Skin epidermis (tissue), 12 donors: ENCODE measurements at regions not wholly inside any gene's neighbourhood (a gene's known extent, or its start where the extent isn't known, plus 50 kb on each side); places are given as distances from the start of the nearest gene placed in this dataset.

ENCODE experiments used
- H3K27ac ChIP-seq, 21 experiments: fragments of 200-600 bp; sonication (generic) in 11 of 21; one replicate each; pipeline ENCODE4 v1.5.0; 2020; ENCODE audit warnings: mild to moderate bottlenecking in 3 of 21, inconsistent platforms in 2 of 21, moderate library complexity in 2 of 21
- H3K4me3 ChIP-seq, 7 experiments: fragments of 200-600 bp; sonication (generic) in 2 of 7; one replicate each; pipeline ENCODE4 v1.5.0; 2020; ENCODE audit warnings: inconsistent platforms in 2 of 7, mild to moderate bottlenecking in 2 of 7, moderate library complexity in 1 of 7

DNA sequence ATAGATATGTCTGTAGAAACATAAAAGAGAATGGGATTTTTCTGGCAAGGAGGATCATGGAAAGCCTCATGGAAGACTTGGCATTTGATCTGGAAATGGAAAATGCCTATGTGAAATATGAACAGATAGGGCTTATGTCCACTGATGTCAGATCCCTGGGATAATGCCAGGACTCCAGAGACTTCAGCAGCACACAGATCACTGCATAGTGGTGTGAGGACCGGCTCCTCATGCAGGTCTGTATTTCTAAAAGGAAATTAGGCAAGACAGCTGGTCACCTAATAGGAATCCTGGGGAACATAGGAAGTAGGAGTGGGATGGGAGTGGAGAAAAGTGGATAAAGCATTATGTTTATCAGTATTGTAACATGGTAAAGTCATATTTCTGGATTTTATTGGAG lies 56.8 kb upstream of the IPO9 start:
- Histone ChIP-seq H3K27ac (peak overlapping the region in 1 of 21 experiments; percentile 3), H3K4me3 (no peak overlapping the region)

DNA sequence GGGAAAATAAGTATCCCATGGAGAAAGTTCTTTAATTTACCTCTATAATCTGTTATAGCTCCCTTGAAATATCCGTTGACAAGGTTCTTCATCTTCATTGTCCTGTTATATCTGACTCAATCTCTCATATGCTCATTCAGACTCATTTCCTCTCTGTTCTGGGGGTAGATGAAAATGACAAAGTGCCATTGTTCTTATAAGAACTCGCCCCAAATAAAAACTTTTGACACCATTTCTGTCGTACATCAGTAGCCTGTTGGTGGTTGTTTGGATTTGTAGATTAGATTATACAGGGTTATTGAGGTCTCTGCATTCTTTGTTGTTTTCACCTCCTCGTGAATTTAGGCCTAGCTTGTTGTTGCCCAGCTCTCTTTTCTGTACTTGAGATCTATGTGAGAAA lies 55.2 kb upstream of the IPO9 start:
- peak overlapping the region in 6 of 21 experiments; percentile 10 to 67 (median 44) for H3K27ac ChIP-seq
- no peak overlapping the region for H3K4me3 ChIP-seq

GRCh38 chr1:201774224-201774982 lies 54.6 kb upstream of the IPO9 start:
- H3K27ac ChIP-seq, result peak overlapping the region in 6 of 21 experiments; percentile 10 to 67 (median 44)
- no peak overlapping the region for H3K4me3 ChIP-seq

- H3K4me3 ChIP-seq, result no peak overlapping the region
- peak overlapping the region in 4 of 21 experiments; percentile 14 to 48 (median 38) for H3K27ac ChIP-seq
Observed at GRCh38 chr1:201774983-201775344, 54.0 kb upstream of the IPO9 start.

DNA sequence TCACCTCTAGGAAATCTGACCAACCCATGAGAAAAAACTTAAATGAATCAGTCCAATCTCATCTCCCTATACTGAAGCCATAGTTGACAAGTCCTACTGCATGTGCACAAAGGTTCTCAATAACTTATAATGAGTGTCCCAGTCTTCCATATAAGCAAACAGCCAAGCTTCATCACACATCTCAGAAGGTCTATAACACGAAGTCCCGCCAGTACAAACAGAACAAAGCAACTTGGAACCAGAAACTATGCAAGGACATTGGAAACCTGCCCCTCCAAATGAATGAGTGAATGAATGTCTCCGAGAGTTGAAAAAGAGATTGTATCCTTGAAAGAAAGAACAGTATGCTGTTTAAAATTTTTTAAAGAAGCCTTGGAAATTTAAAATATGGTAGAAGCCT lies 53.6 kb upstream of the IPO9 start:
- Histone ChIP-seq H3K27ac (peak overlapping the region in 3 of 21 experiments; percentile 14 to 48 (median 46)), H3K4me3 (no peak overlapping the region)

DNA sequence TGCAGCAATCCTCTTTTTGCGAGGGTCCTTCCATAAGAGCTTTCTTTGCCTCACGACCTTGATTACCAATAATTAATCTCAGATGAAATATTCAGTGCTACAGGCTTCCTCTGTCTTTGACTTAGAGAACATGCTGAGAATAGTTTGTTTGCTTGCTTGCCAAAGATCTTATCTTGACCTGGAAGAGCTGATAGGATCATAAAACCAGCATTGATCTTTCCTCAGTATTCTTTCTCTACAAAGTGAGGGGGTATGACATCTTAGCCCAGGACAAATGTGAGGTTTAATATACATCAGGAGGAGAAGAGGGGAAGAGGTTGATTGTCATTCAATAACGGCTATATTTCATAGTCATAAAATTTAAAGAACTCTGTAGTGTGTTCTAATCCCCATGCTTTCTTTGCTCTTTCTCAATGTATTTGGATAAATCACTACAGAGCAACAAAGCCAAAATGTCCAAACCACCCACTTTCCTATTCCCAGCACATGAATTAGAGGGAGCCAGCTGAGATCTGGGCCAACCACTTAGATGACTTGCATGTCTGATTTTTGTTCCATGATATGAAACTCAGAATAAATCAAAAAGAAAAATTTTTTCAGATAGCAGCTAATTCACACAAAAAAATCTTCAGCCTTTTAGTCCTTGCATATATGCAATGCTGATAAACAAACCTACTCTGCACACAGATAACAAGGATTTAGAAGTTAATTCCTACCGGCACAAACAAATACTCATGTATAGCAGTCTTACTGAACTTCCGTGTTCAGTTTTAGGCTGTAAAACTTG lies 50.5 kb upstream of the IPO9 start:
- Histone ChIP-seq H3K27ac (peak overlapping the region in 5 of 21 experiments; percentile 5 to 38 (median 28)), H3K4me3 (no peak overlapping the region)
